Left forelimb (tissue), 1 donor: ENCODE measurements at regions not wholly inside any gene's neighbourhood (a gene's known extent, or its start where the extent isn't known, plus 50 kb on each side); places are given as distances from the start of the nearest gene placed in this dataset.

Source experiments
- DNase-seq: peaks from one replicate; pipeline ENCODE4 v3.0.0-alpha.2; 2018; ENCODE audit warnings: low spot score

- DNase-seq, result no peak
These were observed 118.4 kb upstream of the IRX5 start for GRCh38 chr16:54812229-54812628.

GRCh38 chr16:54808890-54809289, 121.8 kb upstream of the IRX5 start:
- DNase-seq, result no peak

- no peak for DNase-seq
These were observed 123.7 kb upstream of the IRX5 start for GRCh38 chr16:54806881-54807360.

- no peak for DNase-seq
These were observed 124.3 kb upstream of the IRX5 start for GRCh38 chr16:54806378-54806777.

GRCh38 chr16:54805648-54806047, 125.0 kb upstream of the IRX5 start:
- DNase-seq, result no peak

GRCh38 chr16:54801057-54801844, 129.4 kb upstream of the IRX5 start:
- DNase-seq, result no peak

- no peak for DNase-seq
These were observed 132.4 kb upstream of the IRX5 start for GRCh38 chr16:54798267-54798666.

- no peak for DNase-seq
These were observed 134.5 kb upstream of the IRX5 start for GRCh38 chr16:54796211-54796610.

- no peak for DNase-seq
These were observed 137.9 kb upstream of the IRX5 start for GRCh38 chr16:54792811-54793210.

- DNase-seq, result no peak
These were observed 143.6 kb upstream of the IRX5 start for GRCh38 chr16:54787045-54787444.

- DNase-seq, result no peak
These were observed 146.7 kb upstream of the IRX5 start for GRCh38 chr16:54783980-54784379.

GRCh38 chr16:54783226-54783625, 147.4 kb upstream of the IRX5 start:
- DNase-seq, result no peak

GRCh38 chr16:54780266-54780665, 150.4 kb upstream of the IRX5 start:
- DNase-seq, result no peak

GRCh38 chr16:54779549-54779948, 151.1 kb upstream of the IRX5 start:
- no peak for DNase-seq

GRCh38 chr16:54774768-54775167, 155.9 kb upstream of the IRX5 start:
- no peak for DNase-seq

GRCh38 chr16:54772400-54772799, 158.3 kb upstream of the IRX5 start:
- DNase-seq, result no peak

- no peak for DNase-seq
These were observed 164.3 kb upstream of the IRX5 start for GRCh38 chr16:54766355-54766754.

GRCh38 chr16:54750249-54750648, 180.4 kb upstream of the IRX5 start:
- no peak for DNase-seq

- DNase-seq, result no peak
These were observed 182.0 kb upstream of the IRX5 start for GRCh38 chr16:54748611-54749190.

GRCh38 chr16:54746596-54746995, 184.1 kb upstream of the IRX5 start:
- DNase-seq, result no peak

- DNase-seq, result no peak
These were observed 185.7 kb upstream of the IRX5 start for GRCh38 chr16:54744998-54745397.

GRCh38 chr16:54742436-54742835, 188.2 kb upstream of the IRX5 start:
- no peak for DNase-seq

- DNase-seq, result no peak
These were observed 191.3 kb upstream of the IRX5 start for GRCh38 chr16:54739381-54739780.

GRCh38 chr16:54734156-54734555, 196.5 kb upstream of the IRX5 start:
- no peak for DNase-seq
